Ovary (tissue), 7 donors: ENCODE measurements at regions not wholly inside any gene's neighbourhood (a gene's known extent, or its start where the extent isn't known, plus 50 kb on each side); places are given as distances from the start of the nearest gene placed in this dataset.

Experiments used
- DNase-seq, 5 donors: peaks; one replicate each; pipeline ENCODE4 v3.0.0-alpha.2; 2019 to 2020
- H3K27ac ChIP-seq, 2 donors: fragments of 200-600 bp; one replicate each; pipeline versions ENCODE4 v1.5.1 to v1.8.0; 2019 to 2022
- H3K27me3 ChIP-seq: fragments of 200-600 bp; one replicate; pipeline ENCODE4 v1.8.0; 2022
- H3K36me3 ChIP-seq: fragments of 200-600 bp; sonication (generic); one replicate; pipeline ENCODE4 v1.5.1; 2019
- H3K4me1 ChIP-seq: one replicate; pipeline ENCODE4 v1.8.1; 2013; ENCODE audit warnings: mild to moderate bottlenecking, moderate library complexity; ENCODE audit not compliant: insufficient read depth
- H3K4me3 ChIP-seq: fragments of 200-600 bp; sonication (generic); one replicate; pipeline ENCODE4 v1.5.1; 2017
- H3K9me3 ChIP-seq, 2 donors: fragments of 200-600 bp in 1 of 2; sonication (generic) in 1 of 2; one replicate each; pipeline versions ENCODE4 v1.5.1 to v1.8.1; 2013 to 2019; ENCODE audit warnings: mild to moderate bottlenecking in 1 of 2, moderate library complexity in 1 of 2
- EP300 ChIP-seq: sonication (generic); formaldehyde crosslinking; IDR thresholded peaks from one replicate; pipeline ENCODE4 v1.6.1; 2017; ENCODE audit warnings: antibody characterized with exemption
- POLR2A ChIP-seq: fragments of 450-650 bp; IDR thresholded peaks from one replicate; pipeline ENCODE4 v1.6.1; 2017; ENCODE audit warnings: antibody characterized with exemption, mild to moderate bottlenecking, moderate library complexity
- WGBS, 3 donors: extraction: QIAGEN DNeasy Blood & Tissue Kit in 1 of 3; methylation state at CpG; one replicate each; pipeline versions ENCODE4 v1.1.5 to v1.1.7; 2013 to 2017; 5-methylcytosine and 5-hydroxymethylcytosine counted together
- intact Hi-C, 4 donors: fragments of 100-400 bp; cut with DNase I; formaldehyde crosslinking; loops; one replicate each; pipeline versions ENCODE4 v1.11.0 to v1.15.1; 2022 to 2023
- TF ChIP-seq, protein P1 (sequence below), 3 donors: fragments of 450-650 bp in 2 of 3; fragments of 200-600 bp in 1 of 3; IDR thresholded peaks; one replicate each; pipeline versions ENCODE4 v1.5.1 to v1.8.0; 2016 to 2022; ENCODE audit warnings: antibody characterized with exemption in 3 of 3, mild to moderate bottlenecking in 1 of 3
- donor health status: DM: no; HTN: no; CAD: no; lungs with moderate emphysema.
- donor health status: DM: no; HTN: no; CAD: no.
- donor health status: Bipolar disorder and iron deficiency.
- donor health status: DM: no; HTN: no; CAD: no.
- donor health status: DM: yes; HTN: yes; CAD: no.

GRCh38 chrX:20542072-20542471 lies 275.4 kb upstream of the RPS6KA3 start:
- Histone ChIP-seq H3K9me3 (peaks cover 0 to 3% of the 10 kb centered on the region in 2 donors), H3K27ac (no peak overlapping the region), H3K4me1 (no peaks in the 10 kb centered on the region), H3K36me3 (no peaks in the 10 kb centered on the region), H3K27me3 (no peaks in the 10 kb centered on the region), H3K4me3 (no peak overlapping the region)
- intact Hi-C loops: no loop called here
- WGBS, 3 donors: 18 to 62% (median 36%) methylated on average over 1 of the region's 1 CpG
- DNase-seq: no peak
- TF ChIP-seq, protein P1, sequence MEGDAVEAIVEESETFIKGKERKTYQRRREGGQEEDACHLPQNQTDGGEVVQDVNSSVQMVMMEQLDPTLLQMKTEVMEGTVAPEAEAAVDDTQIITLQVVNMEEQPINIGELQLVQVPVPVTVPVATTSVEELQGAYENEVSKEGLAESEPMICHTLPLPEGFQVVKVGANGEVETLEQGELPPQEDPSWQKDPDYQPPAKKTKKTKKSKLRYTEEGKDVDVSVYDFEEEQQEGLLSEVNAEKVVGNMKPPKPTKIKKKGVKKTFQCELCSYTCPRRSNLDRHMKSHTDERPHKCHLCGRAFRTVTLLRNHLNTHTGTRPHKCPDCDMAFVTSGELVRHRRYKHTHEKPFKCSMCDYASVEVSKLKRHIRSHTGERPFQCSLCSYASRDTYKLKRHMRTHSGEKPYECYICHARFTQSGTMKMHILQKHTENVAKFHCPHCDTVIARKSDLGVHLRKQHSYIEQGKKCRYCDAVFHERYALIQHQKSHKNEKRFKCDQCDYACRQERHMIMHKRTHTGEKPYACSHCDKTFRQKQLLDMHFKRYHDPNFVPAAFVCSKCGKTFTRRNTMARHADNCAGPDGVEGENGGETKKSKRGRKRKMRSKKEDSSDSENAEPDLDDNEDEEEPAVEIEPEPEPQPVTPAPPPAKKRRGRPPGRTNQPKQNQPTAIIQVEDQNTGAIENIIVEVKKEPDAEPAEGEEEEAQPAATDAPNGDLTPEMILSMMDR (IDR thresholded peaks at IDR 0.05): no peak
- no peak for TF ChIP-seq EP300

DNA sequence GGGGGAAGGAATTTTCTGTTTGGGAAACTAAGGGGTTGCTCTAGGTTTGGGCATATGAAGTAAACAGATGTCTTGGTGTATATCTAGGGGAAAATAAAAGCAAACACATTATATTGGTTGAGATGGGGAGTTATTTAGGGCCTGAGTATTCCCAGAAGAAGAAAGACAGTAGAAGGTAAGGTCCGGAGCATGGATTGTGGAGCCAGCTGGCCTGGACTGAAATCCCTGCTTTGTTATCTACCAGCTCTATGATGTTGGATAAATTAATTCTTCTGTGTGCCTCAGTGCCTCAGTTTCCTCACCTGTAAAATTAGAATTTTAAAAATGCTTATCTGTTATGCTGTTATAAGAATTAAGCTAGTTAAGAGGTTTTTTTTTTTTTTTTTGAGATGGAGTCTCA lies 272.3 kb upstream of the RPS6KA3 start:
- no peaks in the 10 kb centered on the region for H3K4me1 ChIP-seq
- no peak overlapping the region for H3K4me3 ChIP-seq
- DNase-seq: no peak
- H3K27ac ChIP-seq: no peak overlapping the region
- H3K36me3 ChIP-seq: no peaks in the 10 kb centered on the region
- 81 to 91% (median 89%) methylated on average over 1 of the region's 1 CpG for WGBS, 3 donors
- H3K9me3 ChIP-seq: peaks cover 0 to 3% of the 10 kb centered on the region in 2 donors
- H3K27me3 ChIP-seq: no peaks in the 10 kb centered on the region
- TF ChIP-seq POLR2A (no peak), EP300 (no peak)
- TF ChIP-seq, protein P1 (IDR thresholded peaks at IDR 0.05): no peak
- intact Hi-C loops: no loop called here

DNA sequence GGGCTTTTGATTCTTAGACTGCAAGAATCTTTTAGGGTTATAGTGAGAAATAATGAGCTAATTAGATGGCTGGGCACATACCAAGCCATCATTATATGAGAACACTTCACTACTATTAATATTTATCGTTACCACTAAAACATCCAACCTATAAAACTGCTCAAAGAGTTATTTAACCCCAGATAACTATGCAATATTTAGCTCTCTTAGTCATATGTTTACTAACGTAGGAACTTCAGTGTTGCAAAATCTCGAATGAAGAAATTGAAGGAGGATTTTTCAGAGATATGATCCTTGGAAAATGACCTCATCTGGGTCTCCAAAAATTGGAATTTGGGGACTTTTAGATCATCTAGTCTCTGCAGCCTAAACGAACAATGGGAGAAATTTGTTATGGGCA lies 265.0 kb upstream of the RPS6KA3 start:
- Histone ChIP-seq H3K27me3 (no peaks in the 10 kb centered on the region), H3K27ac (no peak overlapping the region), H3K9me3 (no peaks in the 10 kb centered on the region), H3K4me1 (no peaks in the 10 kb centered on the region), H3K36me3 (no peaks in the 10 kb centered on the region), H3K4me3 (no peak overlapping the region)
- DNase-seq: no peak
- intact Hi-C loops: no loop called here
- 36 to 41% (median 38%) methylated on average over 4 of the region's 4 CpGs for WGBS, 3 donors
- no peak for TF ChIP-seq EP300
- TF ChIP-seq, protein P1 (IDR thresholded peaks at IDR 0.05): no peak
- no peak for TF ChIP-seq POLR2A

- Histone ChIP-seq H3K4me1 (no peaks in the 10 kb centered on the region), H3K4me3 (no peak overlapping the region)
Observed at GRCh38 chrX:20530406-20530921, 263.8 kb upstream of the RPS6KA3 start.

More at GRCh38 chrX:20530406-20530921, 263.8 kb upstream of the RPS6KA3 start:
- no peak overlapping the region for H3K27ac ChIP-seq
- intact Hi-C loops: no loop called here
- DNase-seq: peak in 4 of 5 donors; percentile 11 to 60 (median 33)
- TF ChIP-seq, protein P1 (IDR thresholded peaks at IDR 0.05): peak in 2 of 3 donors; percentile 48 to 50
- no peak for TF ChIP-seq EP300
- TF ChIP-seq POLR2A: no peak
- H3K27me3 ChIP-seq: no peaks in the 10 kb centered on the region
- WGBS, 3 donors: 5 to 10% (median 6%) methylated on average over 9 of the region's 9 CpGs
- H3K9me3 ChIP-seq: no peaks in the 10 kb centered on the region
- H3K36me3 ChIP-seq: no peaks in the 10 kb centered on the region
